DOHH2 (cell line): ENCODE measurements at regions not wholly inside any gene's neighbourhood (a gene's known extent, or its start where the extent isn't known, plus 50 kb on each side); places are given as distances from the start of the nearest gene placed in this dataset.

ENCODE experiments used
- CTCF ChIP-seq: fragments of 200-600 bp; sonication (generic); IDR thresholded peaks from one replicate; pipeline ENCODE4 v1.5.1; 2014; ENCODE audit warnings: antibody characterized with exemption, mild to moderate bottlenecking, low read depth, low read length; ENCODE audit not compliant: poor library complexity, severe bottlenecking
- EZH2phosphoT487 ChIP-seq: fragments of 200-600 bp; sonication (generic); IDR thresholded peaks from 2 replicates; pipeline ENCODE4 v1.6.1; 2017; ENCODE audit warnings: borderline replicate concordance, mild to moderate bottlenecking, antibody characterized with exemption, low read length, moderate library complexity, mixed read lengths

GRCh38 chrX:22629105-22629725 is 356.5 kb downstream of the CBLL2 start:
- TF ChIP-seq CTCF = no peak
- no peak for TF ChIP-seq EZH2phosphoT487
